Activated CD4-positive, alpha-beta T cell treated with anti-CD3 and anti-CD28 coated beads, Interleukin-2, Interleukin-4, amounts not matched to agents 100 ng/mL and 50 ng/mL, durations not matched to agents 16 hours and 8 hours (primary cell): ENCODE measurements at regions not wholly inside any gene's neighbourhood (a gene's known extent, or its start where the extent isn't known, plus 50 kb on each side); places are given as distances from the start of the nearest gene placed in this dataset.

Experiments used
- DNase-seq: peaks from one replicate; pipeline ENCODE4 v3.0.0-alpha.2; 2020; ENCODE audit warnings: low spot score

DNA sequence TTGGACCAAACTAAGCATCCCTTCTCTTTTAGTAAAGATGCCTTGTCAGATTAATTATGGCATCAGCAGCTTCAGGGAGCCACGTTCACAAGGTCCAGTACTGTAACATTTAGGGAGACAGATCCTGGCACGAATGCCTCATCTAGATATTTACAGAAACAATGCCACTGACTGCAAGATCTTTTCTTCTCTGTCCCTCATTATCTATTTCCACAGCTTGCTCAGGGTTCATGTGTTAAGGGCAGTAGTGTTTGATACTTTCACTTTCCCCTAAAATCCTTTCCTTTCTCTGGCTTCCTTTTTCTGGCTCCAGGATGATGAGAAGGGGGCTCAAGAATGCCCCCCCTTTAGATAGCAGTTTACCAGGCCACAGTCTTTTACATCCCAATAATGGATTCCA is 393.9 kb downstream of the BCL11A start:
- no peak for DNase-seq

DNA sequence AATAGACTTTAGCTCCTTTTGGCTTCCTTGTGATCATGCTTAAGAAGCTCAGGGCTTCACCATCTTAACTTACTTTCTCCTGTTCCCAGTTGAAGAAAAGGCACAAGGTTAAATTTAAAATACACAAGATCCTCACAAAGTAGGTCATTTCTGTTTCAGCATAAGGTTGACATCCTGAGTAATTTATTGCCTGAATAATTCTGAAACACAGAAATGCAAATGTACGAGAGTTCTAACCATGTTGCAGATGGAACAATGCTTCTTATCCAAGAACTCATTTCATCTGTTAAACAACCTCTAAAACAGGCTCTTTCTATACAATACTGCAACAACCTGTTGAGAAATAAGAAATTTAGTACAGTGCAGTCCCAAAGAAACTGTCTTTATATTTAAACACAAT is 395.2 kb downstream of the BCL11A start:
- DNase-seq = no peak

DNA sequence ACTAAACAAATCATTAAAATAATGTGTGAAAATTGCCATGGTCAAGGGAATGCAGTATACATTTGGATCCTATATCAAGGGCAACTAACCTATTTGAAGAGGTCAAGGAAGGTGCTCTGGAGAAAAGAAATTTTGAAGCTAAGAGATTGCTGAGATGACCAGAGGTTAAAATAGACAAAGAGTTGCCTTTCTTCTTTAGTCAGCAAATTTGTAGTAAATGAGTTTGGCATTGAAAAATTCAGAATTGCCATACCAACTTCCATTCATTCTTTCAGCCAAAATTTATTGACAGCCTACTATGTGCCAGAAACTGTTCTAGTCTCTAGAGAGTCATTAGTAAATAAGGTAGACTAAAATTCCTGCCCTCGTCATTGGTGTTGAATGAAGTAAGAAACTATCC is 396.2 kb downstream of the BCL11A start:
- DNase-seq = no peak

DNA sequence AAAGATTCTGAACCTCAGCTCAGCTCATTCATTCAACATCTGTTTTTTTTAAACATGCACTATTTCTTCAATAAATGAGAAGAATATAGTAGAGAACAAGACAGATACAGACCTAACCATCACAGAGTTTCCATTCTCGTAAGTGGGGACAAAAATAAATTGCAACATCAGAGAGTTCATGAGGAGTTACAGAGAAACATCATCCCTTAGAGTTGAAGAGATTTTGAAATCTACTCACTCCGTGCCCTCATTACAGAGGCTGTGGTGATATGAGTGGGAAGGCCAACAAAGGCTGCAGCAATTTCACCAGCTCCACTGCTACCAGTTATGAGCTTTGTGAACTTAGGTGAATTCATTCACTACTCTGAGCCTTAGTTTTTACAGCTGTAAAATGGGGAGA is 399.3 kb downstream of the BCL11A start:
- DNase-seq = no peak

DNA sequence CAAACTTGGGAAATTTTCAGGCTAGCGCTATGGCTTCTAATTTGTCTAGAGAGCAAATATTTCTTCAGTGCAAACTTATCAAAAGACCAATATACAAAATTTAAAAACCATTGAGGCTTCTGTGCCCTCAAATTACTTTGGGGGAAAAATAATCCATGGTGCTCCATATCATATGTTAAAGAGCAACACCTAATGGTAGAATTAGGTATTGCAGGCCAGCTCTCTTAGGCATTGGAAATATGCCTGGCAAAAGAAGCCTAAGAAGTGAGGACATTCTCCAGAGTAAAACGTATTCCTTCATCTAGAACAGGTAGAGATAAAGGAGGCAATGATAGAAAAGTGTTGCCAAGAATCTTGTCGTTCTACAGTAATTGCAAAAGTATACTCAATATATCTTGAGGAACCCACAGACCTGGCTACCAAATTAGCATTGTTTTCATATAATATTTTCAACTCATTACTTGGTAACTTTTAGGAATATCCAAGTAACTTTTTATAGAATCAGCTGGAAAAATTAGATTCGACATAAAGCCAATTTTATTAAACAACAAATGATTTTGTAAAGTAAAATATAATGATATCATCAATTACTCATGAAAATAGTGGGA is 401.1 kb downstream of the BCL11A start:
- peak; percentile 49 for DNase-seq

DNA sequence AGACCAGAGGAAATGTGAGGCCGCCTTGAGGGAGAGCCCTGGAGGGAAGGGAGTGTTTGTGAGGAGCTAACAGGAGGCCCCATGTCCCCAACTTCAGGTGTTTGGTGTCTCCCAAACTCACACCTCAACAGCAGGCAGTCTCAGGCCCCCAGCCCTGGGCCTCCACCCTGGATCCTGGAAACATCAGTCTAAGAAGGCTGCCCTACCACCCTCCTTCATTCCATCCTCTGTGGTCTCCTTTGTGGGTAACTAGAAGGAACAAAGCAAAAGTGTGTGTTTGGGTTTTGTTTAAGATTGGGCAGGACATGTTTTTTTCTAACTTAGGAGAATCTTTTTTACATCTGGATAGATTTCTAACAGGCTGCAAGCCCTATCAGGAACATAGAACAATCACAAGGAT is 404.3 kb downstream of the BCL11A start:
- DNase-seq = no peak

DNA sequence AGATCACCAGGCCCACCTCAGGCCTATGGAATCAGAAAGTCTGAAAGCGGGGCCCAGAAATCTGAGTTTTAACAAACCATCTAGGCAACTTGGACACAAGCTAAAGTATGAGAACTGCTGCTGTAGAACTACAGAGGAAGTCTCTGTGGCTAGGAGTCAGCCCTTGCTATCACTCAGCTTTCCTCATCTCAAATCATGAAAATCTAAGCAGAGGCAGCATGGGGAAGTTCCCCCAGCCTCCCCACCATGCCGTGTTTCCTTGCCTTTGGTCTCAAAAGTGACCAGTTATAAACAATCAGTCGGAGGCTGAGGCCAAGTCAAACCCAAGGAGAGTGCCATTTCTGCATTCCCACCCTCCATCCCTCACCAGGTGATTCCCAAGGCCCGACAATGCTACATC is 404.7 kb downstream of the BCL11A start:
- no peak for DNase-seq

DNA sequence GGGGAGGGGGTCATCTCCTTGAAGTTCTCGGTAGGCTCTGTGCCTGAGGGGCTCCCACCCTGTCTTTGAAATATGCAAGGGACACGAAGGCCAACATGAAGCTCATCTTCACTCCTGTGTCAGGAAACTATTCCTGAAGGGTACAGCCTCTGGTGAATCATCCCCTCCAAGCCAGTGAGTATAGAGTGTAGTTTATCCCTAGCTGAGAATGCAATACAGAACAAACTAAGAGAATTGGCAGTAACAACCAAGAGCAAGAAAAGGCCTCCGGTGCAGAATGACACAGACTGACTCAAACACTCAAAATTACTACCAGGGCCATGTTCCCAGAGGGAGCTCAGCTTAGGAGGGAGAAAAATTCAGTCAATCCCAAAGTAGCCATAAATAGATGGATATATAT is 413.3 kb downstream of the BCL11A start:
- DNase-seq = no peak

DNA sequence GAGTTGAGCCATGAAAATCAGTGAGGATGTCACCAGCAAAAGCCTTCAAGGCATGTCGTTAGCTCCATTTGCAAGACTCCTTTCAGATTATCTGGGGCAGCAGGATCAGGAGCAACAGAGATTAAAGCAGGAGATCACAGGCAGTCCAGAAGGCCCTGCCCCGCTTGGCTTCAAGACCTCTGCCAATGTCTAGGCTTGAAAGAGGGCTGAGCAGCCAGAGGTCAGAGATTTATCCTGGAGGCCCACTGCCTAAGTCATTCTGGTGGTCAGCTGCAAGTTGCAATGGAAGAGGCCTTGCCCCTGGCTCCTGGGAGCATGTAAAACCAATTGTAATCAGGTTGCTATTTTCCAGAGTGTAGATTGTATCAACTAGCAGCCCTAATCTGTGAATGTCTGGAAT is 416.5 kb downstream of the BCL11A start:
- DNase-seq = no peak

DNA sequence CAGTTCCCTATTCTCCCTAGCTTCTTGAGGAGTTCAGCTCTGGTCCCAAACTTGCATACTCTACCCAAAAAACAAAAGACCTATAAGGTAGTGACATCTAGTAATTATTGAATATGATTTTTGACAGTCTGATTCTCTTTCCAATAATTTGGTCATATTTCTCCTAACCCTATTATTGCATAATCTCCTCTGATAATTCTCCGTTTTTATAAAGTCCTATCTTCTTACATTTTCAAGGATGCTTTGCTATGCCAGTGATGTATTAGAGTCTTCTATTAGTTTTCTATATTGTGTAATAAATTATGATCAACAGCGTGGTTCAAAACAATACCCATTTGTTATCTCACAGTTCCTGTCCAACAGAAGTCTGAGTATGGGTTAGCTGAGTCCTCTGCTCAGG is 426.3 kb downstream of the BCL11A start:
- no peak for DNase-seq

DNA sequence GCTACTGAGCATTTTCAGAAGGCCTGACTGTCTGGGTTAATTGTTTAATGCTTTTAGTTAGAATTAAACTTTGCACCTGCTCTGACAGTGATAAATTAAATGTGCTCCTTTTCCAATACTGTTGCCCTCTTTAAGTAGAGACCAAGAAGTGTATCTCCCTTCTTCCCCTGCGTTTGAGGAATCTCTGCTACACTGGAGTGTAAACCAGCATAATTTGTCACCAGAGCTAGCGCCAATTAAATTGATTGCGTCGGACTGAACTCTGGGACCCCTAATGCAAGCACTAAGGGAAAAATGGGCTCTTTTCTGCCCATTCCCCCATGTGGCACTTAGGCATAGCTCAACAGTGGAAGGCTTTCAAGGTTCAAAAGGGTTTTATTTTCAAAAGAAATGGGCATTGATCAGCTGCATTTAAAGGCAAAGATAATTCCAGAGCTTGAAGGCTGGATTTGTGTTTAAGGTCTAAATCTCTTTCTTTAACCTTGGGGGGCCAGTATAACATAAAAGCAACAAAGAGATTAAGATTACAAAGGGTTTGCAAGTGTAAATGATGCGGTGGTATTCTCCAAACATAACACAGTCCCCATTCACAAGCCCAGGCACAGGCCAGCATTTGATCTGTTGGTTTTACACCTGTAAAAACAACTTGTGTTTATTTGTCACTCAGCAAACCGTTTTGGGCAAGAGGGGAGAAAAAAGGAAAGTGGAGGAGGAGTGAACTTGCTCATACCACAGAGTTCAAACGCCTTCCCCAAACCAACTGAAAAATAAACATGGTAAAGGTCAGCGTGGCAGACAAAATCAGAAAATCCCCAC is 427.6 kb downstream of the BCL11A start:
- no peak for DNase-seq

DNA sequence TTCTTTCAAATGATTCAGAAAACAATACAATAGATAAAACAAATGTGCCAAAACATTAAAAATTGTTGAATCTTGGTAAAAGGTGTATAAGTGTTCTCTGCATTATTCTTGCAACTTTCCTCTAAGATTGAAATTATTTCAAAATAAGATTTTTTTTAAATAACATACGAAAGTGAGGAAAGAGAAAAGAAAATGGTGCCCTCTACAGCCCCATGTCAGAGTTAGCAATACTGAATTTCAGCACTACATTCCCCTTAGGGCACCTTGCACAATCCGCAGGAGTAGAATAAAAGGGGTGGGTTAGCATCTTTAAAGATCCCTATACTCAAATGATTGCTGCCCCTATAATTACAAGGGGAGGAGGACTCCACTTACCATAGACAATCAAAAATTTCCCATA is 433.7 kb downstream of the BCL11A start:
- DNase-seq = no peak

DNA sequence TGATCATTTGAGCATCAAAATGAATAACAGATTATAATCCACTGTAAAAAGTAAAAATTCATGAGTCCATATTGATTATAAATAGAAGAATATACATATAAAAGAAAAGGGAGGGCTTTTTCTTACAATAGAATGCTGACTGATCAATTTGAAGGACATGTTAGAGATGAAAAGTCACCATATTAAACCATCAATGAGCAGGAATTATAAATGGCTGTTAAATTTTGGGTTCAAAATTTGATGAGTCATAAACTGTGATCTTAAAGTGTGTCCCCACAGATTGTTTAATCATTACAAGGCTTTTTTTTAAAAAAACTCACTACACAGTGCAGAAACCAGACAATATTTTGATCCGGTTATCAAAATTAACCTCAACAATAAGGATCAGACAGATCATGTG is 434.5 kb downstream of the BCL11A start:
- DNase-seq = no peak

DNA sequence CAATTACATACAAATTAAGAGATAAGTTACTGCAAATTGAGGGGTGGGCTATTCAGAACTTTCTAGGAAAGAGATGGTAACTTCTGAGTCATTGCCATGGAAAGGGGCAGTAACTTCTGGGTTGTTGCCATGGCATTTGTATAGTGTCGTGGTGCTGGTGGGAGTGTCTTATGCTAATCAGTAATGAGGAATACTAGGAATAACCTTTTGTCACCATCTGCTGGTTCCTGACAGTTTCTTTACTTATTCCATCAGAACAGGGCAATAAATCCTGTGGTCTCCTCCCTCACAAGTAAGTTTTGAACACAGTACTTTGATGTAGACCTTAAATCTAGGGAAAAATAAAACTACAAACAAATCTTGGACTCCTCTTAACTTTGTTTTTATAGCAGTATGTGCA is 435.4 kb downstream of the BCL11A start:
- DNase-seq = no peak

DNA sequence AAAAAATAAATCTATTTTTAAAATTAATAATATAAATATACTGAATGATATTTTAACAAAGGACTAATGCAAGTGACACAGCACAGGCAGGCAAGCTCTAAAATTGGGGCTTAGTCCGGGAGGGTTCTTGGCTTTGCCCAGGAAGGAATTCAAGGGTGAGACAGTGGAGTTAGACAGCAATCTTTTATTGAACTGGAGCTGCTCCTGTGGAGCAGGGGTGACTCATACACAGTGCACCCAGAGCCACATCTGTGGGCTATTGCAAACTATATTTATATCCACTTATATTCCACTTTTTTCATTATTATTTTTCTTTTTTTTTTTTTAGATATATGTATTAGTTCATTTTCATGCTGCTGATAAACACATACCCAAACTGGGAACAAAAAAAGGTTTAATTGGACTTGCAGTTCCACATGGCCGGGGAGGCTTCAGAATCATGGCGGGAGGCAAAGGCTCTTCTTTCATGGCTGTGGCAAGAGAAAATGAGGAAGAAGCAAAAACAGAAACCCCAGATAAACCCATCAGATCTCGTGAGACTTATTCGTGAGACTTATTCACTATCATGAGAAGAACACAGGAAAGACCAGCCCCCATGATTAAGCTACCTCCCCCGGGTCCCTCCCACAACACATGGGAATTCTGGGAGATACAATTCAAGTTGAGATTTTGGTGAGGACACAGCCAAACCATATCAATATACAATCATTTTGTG is 437.1 kb downstream of the BCL11A start:
- no peak for DNase-seq

DNA sequence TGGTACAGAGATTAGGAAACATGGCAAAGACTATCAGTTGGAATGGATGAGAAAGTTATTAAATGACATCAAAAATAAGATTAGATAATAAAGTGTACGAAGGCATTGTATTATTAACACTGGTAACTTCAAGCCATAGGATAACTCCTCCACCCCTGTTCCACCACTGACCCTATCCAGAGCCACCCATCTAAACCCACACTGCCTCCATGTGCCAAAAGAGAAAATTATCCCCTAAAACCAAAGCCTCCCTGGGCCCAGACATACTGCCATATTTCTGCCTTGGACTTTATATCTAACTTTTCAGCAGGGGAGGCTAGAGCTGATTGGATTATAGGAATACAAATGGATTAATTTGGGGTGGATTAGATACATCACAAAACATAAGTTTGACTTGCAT is 443.7 kb downstream of the BCL11A start:
- no peak for DNase-seq

DNA sequence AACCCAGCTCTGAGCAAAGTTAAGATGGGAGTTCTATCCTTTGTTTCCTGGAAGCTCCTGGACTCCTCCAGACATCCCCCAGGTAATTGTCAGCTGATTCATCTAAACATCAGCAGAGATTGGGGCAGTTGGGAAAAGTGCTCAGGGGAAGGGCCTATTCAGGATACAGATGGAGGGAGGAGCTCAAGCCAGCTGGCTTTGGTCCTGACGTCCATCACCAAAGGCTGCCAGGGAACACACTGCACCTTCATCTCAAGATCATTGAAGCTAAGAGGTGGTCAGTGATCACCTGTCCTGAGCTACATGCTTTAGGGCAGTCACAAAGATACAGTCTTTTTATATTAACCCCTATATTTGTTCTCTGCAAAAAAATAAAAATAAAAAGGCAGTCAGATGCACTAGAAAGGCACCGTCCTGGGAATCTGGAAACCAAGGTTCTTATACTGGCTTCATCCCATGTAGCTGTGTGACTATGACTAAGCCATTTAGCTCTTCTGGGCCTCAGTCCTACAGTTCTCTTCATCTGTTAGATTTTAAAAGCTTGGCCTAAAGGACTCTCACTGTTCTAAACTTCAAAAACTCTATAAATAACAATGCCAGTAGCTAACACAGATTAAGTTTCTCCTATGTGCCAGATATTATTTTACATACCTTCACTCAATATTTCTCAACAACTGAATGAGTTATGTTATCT is 446.5 kb downstream of the BCL11A start:
- DNase-seq = no peak

DNA sequence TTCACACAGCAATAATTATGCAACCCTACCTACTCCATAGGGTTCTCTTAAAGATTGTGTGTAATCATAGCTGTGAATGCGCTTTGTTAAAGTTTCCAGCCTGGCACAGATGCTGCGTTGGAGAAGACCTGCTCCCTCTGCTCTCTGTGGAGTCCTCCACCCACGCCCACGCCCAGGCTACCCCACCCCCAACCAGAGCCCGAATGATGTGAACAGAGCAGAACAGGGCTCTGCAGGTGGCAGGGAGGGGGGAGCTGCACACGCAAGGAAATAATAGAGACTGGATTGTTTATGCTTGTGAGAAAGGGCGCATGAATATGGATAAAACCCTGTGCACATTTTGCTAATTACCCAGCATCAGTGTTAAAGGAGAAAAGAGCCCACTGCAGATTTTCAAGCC is 447.5 kb downstream of the BCL11A start:
- DNase-seq = no peak

DNA sequence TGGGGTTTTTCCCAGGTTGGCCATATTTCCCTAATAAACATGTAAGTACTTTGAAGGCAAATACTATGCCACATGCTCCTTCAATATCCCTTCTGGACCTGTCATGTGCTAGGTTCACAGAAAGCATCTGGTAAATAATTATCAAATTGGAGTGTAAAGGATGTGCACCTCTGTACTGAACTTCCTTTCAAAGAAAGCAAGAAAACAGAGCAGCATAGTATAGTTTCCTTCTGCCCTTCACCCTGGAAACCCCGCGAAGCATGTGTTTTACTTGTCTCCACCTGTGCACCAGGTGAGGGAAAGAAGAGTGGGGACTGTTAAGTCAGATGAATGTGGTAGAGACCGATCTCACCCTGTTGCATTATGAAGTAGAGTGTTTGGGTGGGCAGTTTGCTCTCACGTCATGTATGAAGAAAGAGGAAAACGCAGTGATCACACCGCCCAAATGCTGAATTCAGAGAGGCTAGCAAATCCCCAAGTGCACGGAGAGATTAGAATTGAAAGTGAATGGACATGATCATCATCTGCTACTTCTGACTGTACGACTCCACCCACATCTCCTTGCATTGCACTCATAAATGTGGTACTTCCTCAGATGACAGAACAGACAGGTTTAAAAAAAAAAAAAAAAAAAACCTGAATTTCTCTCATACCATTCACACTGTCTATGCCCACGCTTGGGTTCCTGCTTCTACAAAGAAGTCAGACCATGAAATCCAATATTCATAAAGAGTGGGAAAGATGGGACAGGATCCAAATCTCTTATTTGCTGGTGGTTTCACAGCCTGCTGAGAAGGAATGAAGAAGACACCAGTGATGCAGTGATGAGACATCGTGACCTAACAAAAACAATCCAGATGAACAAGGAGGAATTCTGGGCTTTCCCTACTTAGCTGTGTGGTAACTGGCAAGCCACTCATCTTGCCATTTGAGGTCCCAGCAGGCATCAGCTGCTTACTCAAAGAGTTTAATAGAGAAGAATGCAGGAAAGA is 448.6 kb downstream of the BCL11A start:
- DNase-seq = no peak

DNA sequence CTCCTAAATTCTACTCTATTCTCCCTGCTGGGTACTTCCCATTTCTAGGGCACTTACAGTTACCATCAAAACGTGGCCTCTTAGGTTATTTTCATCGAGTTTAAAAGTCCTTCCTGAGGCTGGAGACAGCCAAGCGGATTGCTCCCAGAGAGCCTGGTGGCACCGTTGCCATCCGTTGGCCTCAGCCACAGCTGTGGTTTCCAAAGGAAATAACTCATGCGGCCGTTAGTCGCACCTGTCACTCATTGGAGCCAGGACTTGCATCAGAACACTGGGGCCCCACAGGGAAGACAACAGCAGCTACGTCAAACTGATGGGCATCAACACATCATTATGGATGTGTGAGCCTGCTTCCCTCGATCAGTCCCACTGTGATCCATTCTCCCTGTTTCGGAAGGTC is 453.4 kb downstream of the BCL11A start:
- no peak for DNase-seq

DNA sequence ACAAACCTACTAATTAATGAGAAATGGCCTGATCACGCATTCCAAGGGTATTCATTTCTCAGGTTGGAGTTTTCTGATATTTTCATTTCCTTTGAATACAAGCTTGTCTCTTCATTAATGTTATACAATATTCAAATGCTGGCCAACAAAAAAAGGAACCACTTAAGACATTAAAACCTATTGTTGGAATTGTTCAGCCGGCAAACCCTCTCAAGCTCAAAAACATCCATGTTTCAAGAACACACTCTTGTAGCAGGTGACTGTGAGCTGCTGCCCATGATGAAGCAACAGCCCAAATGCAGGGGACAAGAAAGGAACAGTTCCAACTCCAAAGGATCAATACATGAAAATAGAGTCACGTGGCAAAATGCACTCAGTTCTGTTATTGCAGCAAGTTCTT is 454.5 kb downstream of the BCL11A start:
- DNase-seq = no peak

DNA sequence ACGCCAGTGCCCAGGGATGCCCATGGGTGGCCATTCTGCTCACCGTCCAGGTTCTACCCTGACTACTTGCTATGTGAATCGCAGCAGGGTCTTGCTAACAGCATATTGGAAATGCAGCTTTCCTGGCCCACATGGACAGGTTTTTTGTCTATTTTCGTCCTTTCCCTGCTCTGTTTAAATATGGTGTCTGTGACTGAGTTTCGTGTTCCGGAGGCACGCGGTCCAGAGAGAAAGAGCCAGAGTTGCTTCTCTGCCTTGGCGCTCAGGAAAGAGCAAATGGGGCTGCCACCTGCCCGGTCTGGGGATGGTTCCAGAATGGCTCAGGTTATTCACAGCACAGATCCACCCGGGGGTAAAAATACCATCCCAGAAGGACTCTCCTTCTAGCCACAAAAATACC is 456.2 kb downstream of the BCL11A start:
- DNase-seq = no peak
